Keratinocyte (primary cell): ENCODE measurements at regions not wholly inside any gene's neighbourhood (a gene's known extent, or its start where the extent isn't known, plus 50 kb on each side); places are given as distances from the start of the nearest gene placed in this dataset.

ENCODE experiments used
- DNase-seq: peaks from one replicate; pipeline ENCODE4 v3.0.0-alpha.2; 2011; ENCODE audit warnings: low read depth, missing footprints, low spot score
- FAIRE-seq: peaks from 2 replicates; lab custom pipeline; 2011; peaks lifted over from hg19 to GRCh38; lab: Jason Lieb, UNC
- H2AFZ ChIP-seq: 2 replicates; pipeline ENCODE4 v1.6.0; 2012; ENCODE audit warnings: low read length, control low read depth, inconsistent platforms; ENCODE audit not compliant: control insufficient read depth
- H3K27ac ChIP-seq: 2 replicates; pipeline ENCODE4 v1.5.1; 2011; ENCODE audit warnings: low read length; ENCODE audit not compliant: control insufficient read depth, insufficient read depth
- H3K27me3 ChIP-seq: 3 replicates; pipeline ENCODE4 v1.6.0; 2011; ENCODE audit warnings: low read length; ENCODE audit not compliant: control insufficient read depth, insufficient read depth; ENCODE audit errors: extremely low read depth
- H3K36me3 ChIP-seq, 2 experiments: 2 replicates in 1 of 2; 3 replicates in 1 of 2; pipeline ENCODE4 v1.5.1; 2011; ENCODE audit warnings: low read length in 2 of 2, mild to moderate bottlenecking in 1 of 2; ENCODE audit not compliant: control insufficient read depth in 2 of 2, insufficient read depth in 2 of 2; ENCODE audit errors: extremely low read depth in 1 of 2
- H3K4me1 ChIP-seq: 3 replicates; pipeline ENCODE4 v1.5.1; 2011; ENCODE audit warnings: low read length; ENCODE audit not compliant: control insufficient read depth, insufficient read depth; ENCODE audit errors: extremely low read depth
- H3K4me2 ChIP-seq: 3 replicates; pipeline ENCODE4 v1.6.0; 2011; ENCODE audit warnings: low read depth, low read length; ENCODE audit not compliant: control insufficient read depth, insufficient read depth; ENCODE audit errors: extremely low read depth
- H3K4me3 ChIP-seq, 3 experiments: fragments of 200-600 bp in 1 of 3; sonication (generic) in 1 of 3; 2 replicates in 2 of 3; 3 replicates in 1 of 3; pipeline ENCODE4 v1.5.1; 2011 to 2016; ENCODE audit warnings: low read length in 3 of 3, mild to moderate bottlenecking in 3 of 3, control low read depth in 2 of 3, inconsistent platforms in 1 of 3, low read depth in 1 of 3, mixed read lengths in 1 of 3, mixed run types in 1 of 3, moderate library complexity in 1 of 3; ENCODE audit not compliant: control insufficient read depth in 2 of 3, insufficient read depth in 2 of 3; ENCODE audit errors: extremely low read depth in 1 of 3
- H3K79me2 ChIP-seq: 2 replicates; pipeline ENCODE4 v1.6.0; 2012; ENCODE audit warnings: low read length; ENCODE audit not compliant: control insufficient read depth, insufficient read depth
- H3K9ac ChIP-seq: 3 replicates; pipeline ENCODE4 v1.6.0; 2011; ENCODE audit warnings: low read length; ENCODE audit not compliant: control insufficient read depth, insufficient read depth; ENCODE audit errors: extremely low read depth
- H3K9me1 ChIP-seq: 3 replicates; pipeline ENCODE4 v1.6.0; 2011; ENCODE audit warnings: low read length; ENCODE audit not compliant: control insufficient read depth, insufficient read depth; ENCODE audit errors: extremely low read depth
- H3K9me3 ChIP-seq: 2 replicates; pipeline ENCODE4 v1.5.1; 2012; ENCODE audit warnings: low read depth, low read length; ENCODE audit not compliant: control insufficient read depth
- H4K20me1 ChIP-seq: 3 replicates; pipeline ENCODE4 v1.6.0; 2011; ENCODE audit warnings: low read length; ENCODE audit not compliant: control insufficient read depth, insufficient read depth; ENCODE audit errors: extremely low read depth
- EZH2 ChIP-seq: IDR thresholded peaks from one replicate; pipeline ENCODE4 v1.6.1; 2012; ENCODE audit warnings: inconsistent platforms, mild to moderate bottlenecking, low read length, moderate library complexity
- dilution Hi-C: fragments of 300-500 bp; cut with MboI; formaldehyde crosslinking; loops from one replicate; pipeline ENCODE4 v1.7.0; 2020; ENCODE audit warnings: low sequenced_read_pairs; ENCODE audit not compliant: extremely low pct_ligation_motif_present
- TF ChIP-seq, protein P1 (sequence below), 3 experiments: IDR thresholded peaks in 1 of 3; conservative IDR thresholded peaks in 1 of 3; optimal IDR thresholded peaks in 1 of 3; 2 replicates in 2 of 3; 3 replicates in 1 of 3; pipeline versions ENCODE3 to v1.5.1; 2011; ENCODE audit warnings: low read length in 3 of 3, mild to moderate bottlenecking in 3 of 3, moderate library complexity in 2 of 3, control low read depth in 1 of 3, inconsistent platforms in 1 of 3; ENCODE audit not compliant: insufficient read depth in 2 of 3; ENCODE audit errors: extremely low read depth in 1 of 3

DNA sequence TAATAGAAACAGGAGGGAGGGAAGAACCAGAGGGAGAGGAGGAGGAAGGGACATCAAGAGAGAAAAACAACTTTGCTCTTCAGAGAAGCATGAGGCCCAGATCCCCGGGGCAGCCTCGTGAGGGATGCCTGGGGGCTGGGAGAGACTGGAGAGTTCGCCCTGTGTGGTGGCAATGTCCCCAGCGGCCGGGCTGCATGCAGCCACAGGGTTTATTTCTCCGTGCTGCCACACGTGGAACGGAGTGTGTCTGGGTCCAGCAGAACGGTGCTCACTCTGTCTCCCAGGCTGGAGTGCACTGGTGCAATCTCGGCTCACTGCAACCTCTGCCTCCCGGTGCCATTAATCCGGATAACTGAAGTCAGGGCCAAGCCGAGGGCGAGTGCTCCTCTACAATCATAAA, 257.7 kb downstream of the ACTR3B start:
- no peak for FAIRE-seq

DNA sequence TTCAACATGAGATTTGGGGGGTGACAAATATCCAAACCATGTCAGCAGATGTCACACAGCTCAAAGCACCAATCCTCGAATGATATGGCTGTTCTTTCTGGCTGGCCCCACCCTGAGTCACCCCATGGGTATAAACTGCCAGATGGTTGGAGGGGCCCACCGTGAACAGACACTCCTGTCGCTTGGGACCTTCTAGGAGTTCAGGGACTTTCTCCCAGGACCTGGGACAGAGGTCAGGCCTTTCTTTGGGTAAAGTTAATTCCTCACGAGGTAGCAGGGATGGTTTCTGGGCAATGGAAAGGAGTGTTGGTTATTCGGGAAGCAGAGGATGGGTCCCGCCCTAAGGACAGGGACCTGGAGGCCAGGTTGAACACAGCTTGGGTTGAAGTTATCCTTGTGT, 262.0 kb downstream of the ACTR3B start:
- H3K27me3 ChIP-seq, result no peaks in the 10 kb centered on the region

More for the DNA sequence above, 257.7 kb downstream of the ACTR3B start:
- dilution Hi-C loops, result no loop called here
- Histone ChIP-seq H3K4me1 (no peaks in the 10 kb centered on the region), H4K20me1 (no peaks in the 10 kb centered on the region), H2AFZ (no peak overlapping the region), H3K27ac (no peak overlapping the region), H3K4me2 (no peak overlapping the region), H3K79me2 (no peaks in the 10 kb centered on the region), H3K9ac (no peak overlapping the region), H3K4me3 (no peak overlapping the region), H3K9me1 (no peaks in the 10 kb centered on the region), H3K9me3 (peaks cover 2% of the 10 kb centered on the region), H3K27me3 (no peaks in the 10 kb centered on the region), H3K36me3 (no peaks in the 10 kb centered on the region)
- TF ChIP-seq, protein P1, sequence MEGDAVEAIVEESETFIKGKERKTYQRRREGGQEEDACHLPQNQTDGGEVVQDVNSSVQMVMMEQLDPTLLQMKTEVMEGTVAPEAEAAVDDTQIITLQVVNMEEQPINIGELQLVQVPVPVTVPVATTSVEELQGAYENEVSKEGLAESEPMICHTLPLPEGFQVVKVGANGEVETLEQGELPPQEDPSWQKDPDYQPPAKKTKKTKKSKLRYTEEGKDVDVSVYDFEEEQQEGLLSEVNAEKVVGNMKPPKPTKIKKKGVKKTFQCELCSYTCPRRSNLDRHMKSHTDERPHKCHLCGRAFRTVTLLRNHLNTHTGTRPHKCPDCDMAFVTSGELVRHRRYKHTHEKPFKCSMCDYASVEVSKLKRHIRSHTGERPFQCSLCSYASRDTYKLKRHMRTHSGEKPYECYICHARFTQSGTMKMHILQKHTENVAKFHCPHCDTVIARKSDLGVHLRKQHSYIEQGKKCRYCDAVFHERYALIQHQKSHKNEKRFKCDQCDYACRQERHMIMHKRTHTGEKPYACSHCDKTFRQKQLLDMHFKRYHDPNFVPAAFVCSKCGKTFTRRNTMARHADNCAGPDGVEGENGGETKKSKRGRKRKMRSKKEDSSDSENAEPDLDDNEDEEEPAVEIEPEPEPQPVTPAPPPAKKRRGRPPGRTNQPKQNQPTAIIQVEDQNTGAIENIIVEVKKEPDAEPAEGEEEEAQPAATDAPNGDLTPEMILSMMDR (optimal IDR thresholded peaks at IDR 0.05 in 1 of 3, IDR thresholded peaks at IDR 0.05 in 1 of 3, conservative IDR thresholded peaks at IDR 0.05 in 1 of 3; ENCODE audit: extremely low read depth in 1 of 3, insufficient read depth in 2 of 3, low read length in 3 of 3), result no peak
- no peak for TF ChIP-seq EZH2
- no peak for DNase-seq

More for the DNA sequence above, 262.0 kb downstream of the ACTR3B start:
- Histone ChIP-seq H3K4me2 (no peak overlapping the region), H3K9me3 (peaks cover 2% of the 10 kb centered on the region), H3K9me1 (no peaks in the 10 kb centered on the region), H3K27ac (no peak overlapping the region), H3K36me3 (no peaks in the 10 kb centered on the region), H3K4me3 (no peak overlapping the region), H3K79me2 (no peaks in the 10 kb centered on the region), H3K9ac (no peak overlapping the region), H4K20me1 (no peaks in the 10 kb centered on the region), H3K4me1 (no peaks in the 10 kb centered on the region), H2AFZ (no peak overlapping the region)
- FAIRE-seq, result no peak
- DNase-seq, result no peak
- TF ChIP-seq, protein P1 (optimal IDR thresholded peaks at IDR 0.05 in 1 of 3, IDR thresholded peaks at IDR 0.05 in 1 of 3, conservative IDR thresholded peaks at IDR 0.05 in 1 of 3; ENCODE audit: extremely low read depth in 1 of 3, insufficient read depth in 2 of 3, low read length in 3 of 3), result no peak
- no peak for TF ChIP-seq EZH2
- dilution Hi-C loops, result no loop called here
